ENCODE measurements at regions not wholly inside any gene's neighbourhood (a gene's known extent, or its start where the extent isn't known, plus 50 kb on each side); places are given as distances from the start of the nearest gene placed in this dataset.

DNA sequence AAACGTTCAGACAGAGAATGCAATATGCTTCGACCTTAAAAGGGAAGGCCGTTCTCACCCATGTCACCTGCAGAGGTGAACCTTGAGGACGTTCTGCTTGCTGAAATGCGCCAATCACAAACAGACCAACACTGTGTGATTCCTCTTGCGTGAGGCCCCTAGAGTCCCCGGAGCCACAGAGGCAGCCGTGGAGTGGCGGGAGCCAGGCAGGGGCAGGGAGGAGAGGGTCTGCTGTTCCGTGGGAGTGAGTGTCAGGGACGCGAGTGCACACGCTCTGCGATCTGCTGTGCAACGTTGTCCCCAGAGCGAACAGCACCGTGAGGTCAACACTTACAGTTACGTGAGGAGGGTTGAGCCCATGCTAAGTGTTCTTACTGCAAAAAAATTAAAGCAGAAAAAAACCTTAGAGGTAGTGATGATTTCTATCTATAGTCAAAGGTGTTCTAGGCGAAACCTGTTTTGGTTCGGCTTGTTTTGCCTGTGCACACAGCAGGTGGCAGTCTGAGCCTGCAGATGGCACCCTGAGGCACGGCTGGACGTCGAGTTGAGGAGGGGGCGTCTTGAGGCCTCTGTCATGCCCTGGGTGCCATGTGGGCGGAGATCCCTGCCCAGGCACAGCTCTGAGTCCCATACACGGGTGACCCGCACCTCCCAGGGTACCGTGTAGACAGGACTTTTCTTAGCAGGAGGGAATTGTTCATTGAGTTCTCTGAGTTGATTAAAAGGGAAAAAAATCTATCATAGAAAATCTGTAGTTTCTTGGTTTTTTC, 71.7 kb upstream of the FRMD1 start:
- TF ChIP-seq, protein P1, sequence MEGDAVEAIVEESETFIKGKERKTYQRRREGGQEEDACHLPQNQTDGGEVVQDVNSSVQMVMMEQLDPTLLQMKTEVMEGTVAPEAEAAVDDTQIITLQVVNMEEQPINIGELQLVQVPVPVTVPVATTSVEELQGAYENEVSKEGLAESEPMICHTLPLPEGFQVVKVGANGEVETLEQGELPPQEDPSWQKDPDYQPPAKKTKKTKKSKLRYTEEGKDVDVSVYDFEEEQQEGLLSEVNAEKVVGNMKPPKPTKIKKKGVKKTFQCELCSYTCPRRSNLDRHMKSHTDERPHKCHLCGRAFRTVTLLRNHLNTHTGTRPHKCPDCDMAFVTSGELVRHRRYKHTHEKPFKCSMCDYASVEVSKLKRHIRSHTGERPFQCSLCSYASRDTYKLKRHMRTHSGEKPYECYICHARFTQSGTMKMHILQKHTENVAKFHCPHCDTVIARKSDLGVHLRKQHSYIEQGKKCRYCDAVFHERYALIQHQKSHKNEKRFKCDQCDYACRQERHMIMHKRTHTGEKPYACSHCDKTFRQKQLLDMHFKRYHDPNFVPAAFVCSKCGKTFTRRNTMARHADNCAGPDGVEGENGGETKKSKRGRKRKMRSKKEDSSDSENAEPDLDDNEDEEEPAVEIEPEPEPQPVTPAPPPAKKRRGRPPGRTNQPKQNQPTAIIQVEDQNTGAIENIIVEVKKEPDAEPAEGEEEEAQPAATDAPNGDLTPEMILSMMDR (IDR thresholded peaks at IDR 0.05) = peak; percentile 68
- no peak for TF ChIP-seq ZFX (IDR thresholded peaks at IDR 0.05; ENCODE audit: borderline replicate concordance)
